Central memory CD8-positive, alpha-beta T cell (primary cell): ENCODE measurements at regions not wholly inside any gene's neighbourhood (a gene's known extent, or its start where the extent isn't known, plus 50 kb on each side); places are given as distances from the start of the nearest gene placed in this dataset.

Experiments
- ATAC-seq: fragments of 150-1000 bp; cut with Tn5 transposase; replicated peaks from 2 replicates; pipeline ENCODE4 v1.10.0; 2022; ENCODE audit warnings: mild to moderate bottlenecking, moderate FRiP score, moderate number of reproducible peaks; ENCODE audit not compliant: poor library complexity, severe bottlenecking; ENCODE audit errors: extremely low read depth
- DNase-seq, 2 donors: peaks; one replicate each; pipeline ENCODE4 v3.0.0; 2021; ENCODE audit warnings: low spot score in 2 of 2
- H3K27ac Mint-ChIP-seq: one replicate; pipeline ENCODE4 v1.8.0; 2022; ENCODE audit warnings: low read depth, mild to moderate bottlenecking, moderate library complexity, mixed read lengths
- H3K27me3 Mint-ChIP-seq: one replicate; pipeline ENCODE4 v1.8.0; 2022; ENCODE audit warnings: mixed read lengths
- H3K36me3 Mint-ChIP-seq: one replicate; pipeline ENCODE4 v1.8.0; 2022; ENCODE audit warnings: mild to moderate bottlenecking, moderate library complexity, mixed read lengths; ENCODE audit not compliant: insufficient read depth
- H3K4me1 Mint-ChIP-seq: one replicate; pipeline ENCODE4 v1.8.0; 2022; ENCODE audit warnings: mixed read lengths
- H3K4me3 Mint-ChIP-seq: one replicate; pipeline ENCODE4 v1.8.0; 2022; ENCODE audit warnings: mild to moderate bottlenecking, moderate library complexity, mixed read lengths
- H3K9me3 Mint-ChIP-seq: one replicate; pipeline ENCODE4 v1.8.0; 2022; ENCODE audit warnings: mixed read lengths

DNA sequence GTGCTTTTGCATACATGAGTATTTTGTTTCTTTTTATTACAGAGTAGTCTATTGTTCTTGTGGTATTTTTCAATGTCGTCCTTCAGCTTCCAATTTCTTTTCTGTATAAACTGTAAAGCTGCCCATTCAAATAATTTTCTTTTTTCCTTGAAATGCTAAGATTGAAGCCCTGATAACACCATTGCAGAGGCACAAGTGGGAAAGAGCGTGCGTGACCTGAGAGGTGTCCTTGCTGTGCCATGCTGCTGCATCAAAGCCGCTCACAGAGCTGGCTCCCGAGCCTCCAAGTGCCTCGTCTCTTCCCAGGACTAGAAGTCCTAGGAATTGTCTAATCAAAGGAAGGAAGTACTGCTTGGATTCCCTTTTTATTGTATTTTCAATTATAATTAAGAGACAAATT is 101.9 kb upstream of the PFN2 start:
- H3K4me3 Mint-ChIP-seq, result no peak overlapping the region
- H3K36me3 Mint-ChIP-seq, result no peaks in the 10 kb centered on the region
- H3K27me3 Mint-ChIP-seq, result peaks cover 60% of the 10 kb centered on the region
- DNase-seq, result no peak
- no peaks in the 10 kb centered on the region for H3K4me1 Mint-ChIP-seq
- no peaks in the 10 kb centered on the region for H3K9me3 Mint-ChIP-seq
- no peak for ATAC-seq
- no peak overlapping the region for H3K27ac Mint-ChIP-seq

DNA sequence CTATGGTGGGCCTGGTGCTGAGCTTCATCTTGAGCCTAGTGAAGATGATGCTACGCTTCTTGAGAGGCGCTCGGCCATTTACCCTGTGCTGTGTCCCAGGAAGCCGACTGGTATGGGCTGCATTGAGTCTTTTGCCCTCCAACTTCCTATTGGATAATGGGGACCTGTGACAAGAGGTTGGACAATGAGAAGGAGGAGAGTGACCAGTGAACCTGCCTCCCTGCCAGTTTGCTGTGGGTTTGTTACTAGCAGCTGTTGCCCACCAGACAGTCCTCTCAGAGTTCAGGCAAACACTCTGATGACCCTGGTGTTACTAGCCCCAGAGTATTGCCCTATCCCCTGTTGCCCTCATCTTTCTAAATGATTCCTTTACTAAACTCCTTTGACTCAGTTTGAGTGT is 99.6 kb upstream of the PFN2 start:
- H3K9me3 Mint-ChIP-seq, result no peaks in the 10 kb centered on the region
- H3K4me1 Mint-ChIP-seq, result no peaks in the 10 kb centered on the region
- no peaks in the 10 kb centered on the region for H3K36me3 Mint-ChIP-seq
- no peak for DNase-seq
- no peak overlapping the region for H3K4me3 Mint-ChIP-seq
- peaks cover 69% of the 10 kb centered on the region for H3K27me3 Mint-ChIP-seq
- ATAC-seq, result no peak
- H3K27ac Mint-ChIP-seq, result no peak overlapping the region

DNA sequence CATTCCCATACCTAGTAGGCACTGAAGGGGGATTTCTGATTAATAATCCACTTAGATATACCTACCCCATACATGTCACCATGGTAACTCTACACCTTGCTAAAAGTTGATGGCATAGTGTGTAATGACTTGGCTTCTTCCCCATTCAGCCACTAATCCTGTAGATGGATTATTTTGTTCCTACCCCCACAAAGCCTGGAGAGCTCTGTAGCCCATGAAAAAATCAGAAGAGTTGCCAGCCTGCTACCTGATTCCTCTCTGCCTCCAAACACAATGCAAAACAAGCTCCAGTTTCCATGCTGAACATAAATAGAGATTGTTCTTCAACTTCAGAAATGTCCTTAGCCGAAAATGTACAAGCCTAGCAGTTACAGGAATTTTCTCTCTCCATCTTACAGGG is 98.9 kb upstream of the PFN2 start:
- no peaks in the 10 kb centered on the region for H3K9me3 Mint-ChIP-seq
- H3K4me3 Mint-ChIP-seq, result no peak overlapping the region
- no peak for ATAC-seq
- no peak for DNase-seq
- H3K27ac Mint-ChIP-seq, result no peak overlapping the region
- H3K36me3 Mint-ChIP-seq, result no peaks in the 10 kb centered on the region
- H3K4me1 Mint-ChIP-seq, result no peaks in the 10 kb centered on the region
- peaks cover 69% of the 10 kb centered on the region for H3K27me3 Mint-ChIP-seq

DNA sequence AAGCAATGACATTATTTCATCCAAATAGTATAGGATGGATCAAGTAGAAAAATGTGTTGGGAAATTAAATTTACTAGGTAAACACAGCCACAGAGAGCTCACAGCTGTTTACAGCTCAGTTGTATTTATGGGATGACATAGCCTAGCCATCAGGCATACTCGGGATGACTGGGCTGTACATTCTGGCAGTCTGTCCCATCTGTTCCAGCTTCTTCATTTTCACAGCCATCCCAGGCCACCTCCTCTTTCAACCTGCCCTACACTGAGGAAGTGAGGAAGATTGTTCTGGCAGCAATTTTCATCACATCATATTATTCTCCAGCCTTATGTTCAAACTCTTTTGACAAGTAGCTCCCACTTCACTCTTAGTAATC is 98.4 kb upstream of the PFN2 start:
- Mint-ChIP-seq H3K27me3 (peaks cover 66% of the 10 kb centered on the region), H3K9me3 (no peaks in the 10 kb centered on the region), H3K4me1 (no peaks in the 10 kb centered on the region), H3K27ac (no peak overlapping the region), H3K4me3 (no peak overlapping the region), H3K36me3 (no peaks in the 10 kb centered on the region)
- DNase-seq, result no peak
- ATAC-seq, result no peak

DNA sequence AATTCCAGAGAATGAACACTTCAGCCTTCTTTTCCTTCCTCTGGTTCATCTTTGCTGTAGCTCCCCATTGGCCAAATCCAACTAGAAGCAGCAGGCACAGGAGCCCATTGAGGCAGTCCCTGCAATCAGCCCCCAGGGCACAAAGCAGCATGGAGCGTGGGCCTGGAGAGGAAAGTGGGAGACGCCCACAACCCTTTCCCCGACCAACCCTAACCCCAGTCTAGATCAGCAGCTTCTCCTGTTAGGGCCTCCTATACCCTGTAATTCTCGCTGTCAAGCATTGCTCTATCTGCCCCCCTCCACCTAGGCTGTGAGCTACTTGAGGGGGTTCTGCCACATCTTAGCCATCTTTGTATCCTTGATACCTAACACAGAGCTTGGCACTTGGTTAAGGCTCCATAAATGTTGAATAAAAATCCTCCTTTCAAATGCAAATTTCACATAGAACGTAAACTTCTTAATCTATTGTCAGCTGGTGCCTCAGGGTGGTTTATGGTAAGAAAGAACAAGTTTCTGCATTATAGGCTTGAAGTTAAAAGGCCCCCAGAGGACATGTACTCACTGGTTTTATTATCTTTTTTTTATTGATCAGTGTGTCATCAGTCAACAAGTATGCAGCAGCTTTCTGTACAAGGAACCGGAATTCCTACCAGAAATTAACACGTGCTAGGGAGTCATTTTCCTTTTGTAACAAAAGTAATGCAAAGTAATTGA is 97.9 kb upstream of the PFN2 start:
- H3K9me3 Mint-ChIP-seq, result no peaks in the 10 kb centered on the region
- H3K4me3 Mint-ChIP-seq, result no peak overlapping the region
- H3K36me3 Mint-ChIP-seq, result no peaks in the 10 kb centered on the region
- DNase-seq (no peak), ATAC-seq (no peak)
- H3K27me3 Mint-ChIP-seq, result peaks cover 60% of the 10 kb centered on the region
- no peaks in the 10 kb centered on the region for H3K4me1 Mint-ChIP-seq
- no peak overlapping the region for H3K27ac Mint-ChIP-seq

DNA sequence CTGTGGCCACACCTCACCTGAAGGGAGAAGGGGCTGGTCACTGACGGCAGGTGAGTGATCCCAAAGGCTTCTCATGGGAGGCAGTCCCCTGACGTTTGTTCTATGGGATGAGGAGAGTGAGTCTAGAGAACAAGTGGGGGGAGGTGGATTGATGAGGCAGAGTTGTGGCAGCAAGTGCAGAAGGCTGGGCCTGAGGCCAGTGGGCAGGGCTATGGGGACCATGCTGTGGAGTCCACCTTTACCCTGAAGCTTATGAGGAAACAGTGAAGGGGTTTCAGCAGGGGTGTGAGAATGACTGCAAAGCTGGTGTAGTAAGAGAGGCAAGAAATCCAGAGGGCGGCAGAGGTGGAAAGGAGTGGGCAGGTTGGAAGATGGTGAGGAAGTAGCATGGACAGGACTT is 96.9 kb upstream of the PFN2 start:
- H3K36me3 Mint-ChIP-seq, result no peaks in the 10 kb centered on the region
- H3K9me3 Mint-ChIP-seq, result no peaks in the 10 kb centered on the region
- ATAC-seq, result no peak
- H3K27ac Mint-ChIP-seq, result no peak overlapping the region
- H3K4me1 Mint-ChIP-seq, result no peaks in the 10 kb centered on the region
- DNase-seq, result no peak
- H3K4me3 Mint-ChIP-seq, result no peak overlapping the region
- peaks cover 50% of the 10 kb centered on the region for H3K27me3 Mint-ChIP-seq

DNA sequence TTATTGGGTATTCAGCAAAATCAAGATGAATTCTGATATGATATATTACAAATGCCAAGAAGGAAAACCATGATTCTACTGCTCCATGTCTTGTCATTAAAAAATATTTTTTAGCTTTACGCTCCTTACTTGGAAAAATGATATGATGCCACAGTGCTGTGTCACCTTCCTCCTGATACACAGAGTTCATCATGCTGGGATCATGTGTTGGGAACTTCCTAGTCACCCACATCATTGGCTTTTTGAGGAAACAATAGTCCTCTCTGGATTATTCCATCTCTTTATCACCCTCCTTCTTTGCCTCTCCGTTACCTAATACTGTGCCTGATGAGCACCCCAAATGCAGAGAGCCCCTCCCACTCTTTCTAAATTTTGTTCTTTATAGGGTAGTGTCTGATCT is 94.3 kb upstream of the PFN2 start:
- peaks cover 49% of the 10 kb centered on the region for H3K27me3 Mint-ChIP-seq
- H3K9me3 Mint-ChIP-seq, result no peaks in the 10 kb centered on the region
- ATAC-seq (no peak), DNase-seq (no peak)
- H3K27ac Mint-ChIP-seq, result no peak overlapping the region
- no peaks in the 10 kb centered on the region for H3K4me1 Mint-ChIP-seq
- no peak overlapping the region for H3K4me3 Mint-ChIP-seq
- no peaks in the 10 kb centered on the region for H3K36me3 Mint-ChIP-seq

DNA sequence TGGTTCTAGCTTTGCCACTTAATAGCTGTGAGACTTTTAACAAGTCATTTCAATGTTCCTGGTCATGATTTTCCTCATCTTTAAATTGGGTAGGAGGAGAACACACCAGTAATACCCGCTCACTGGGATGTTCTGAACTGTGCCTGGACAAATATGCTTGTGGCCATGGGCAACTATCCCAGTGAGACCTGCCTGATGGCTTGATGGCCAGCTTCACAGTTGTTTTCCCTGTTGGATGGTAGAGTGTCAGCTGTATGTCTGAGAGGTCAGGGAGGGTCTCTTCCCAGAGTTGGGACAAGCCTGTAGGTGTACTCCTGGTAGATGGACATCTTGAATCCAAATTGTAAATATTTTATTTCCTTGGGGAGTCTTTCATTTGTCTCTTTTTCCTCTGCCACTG is 92.5 kb upstream of the PFN2 start:
- Mint-ChIP-seq H3K9me3 (no peaks in the 10 kb centered on the region), H3K27ac (no peak overlapping the region), H3K36me3 (no peaks in the 10 kb centered on the region), H3K27me3 (peaks cover 38% of the 10 kb centered on the region), H3K4me3 (no peak overlapping the region), H3K4me1 (no peaks in the 10 kb centered on the region)
- ATAC-seq, result no peak
- no peak for DNase-seq

DNA sequence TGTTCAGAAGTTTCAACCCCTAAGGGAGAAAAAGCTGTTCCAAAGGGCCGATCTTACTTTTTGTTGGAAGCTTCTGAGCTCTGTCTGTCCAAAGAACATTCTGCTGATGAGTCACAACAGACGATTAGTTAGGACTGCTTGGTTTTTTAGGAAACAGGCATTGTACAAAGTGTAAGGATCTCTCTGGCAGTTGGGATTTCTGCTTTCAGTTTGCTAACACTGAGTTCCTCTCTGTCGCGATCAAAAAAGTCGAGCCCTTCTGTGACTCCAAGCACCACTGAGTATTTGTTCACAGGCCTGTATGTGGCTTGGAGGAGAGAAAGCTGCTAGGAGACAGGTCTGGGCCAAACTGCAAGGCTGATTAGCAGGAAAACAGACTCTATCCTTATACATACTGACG is 91.8 kb upstream of the PFN2 start:
- H3K36me3 Mint-ChIP-seq, result no peaks in the 10 kb centered on the region
- H3K27ac Mint-ChIP-seq, result no peak overlapping the region
- H3K4me3 Mint-ChIP-seq, result no peak overlapping the region
- H3K27me3 Mint-ChIP-seq, result peaks cover 38% of the 10 kb centered on the region
- DNase-seq, result no peak
- H3K9me3 Mint-ChIP-seq, result no peaks in the 10 kb centered on the region
- no peak for ATAC-seq
- no peaks in the 10 kb centered on the region for H3K4me1 Mint-ChIP-seq

DNA sequence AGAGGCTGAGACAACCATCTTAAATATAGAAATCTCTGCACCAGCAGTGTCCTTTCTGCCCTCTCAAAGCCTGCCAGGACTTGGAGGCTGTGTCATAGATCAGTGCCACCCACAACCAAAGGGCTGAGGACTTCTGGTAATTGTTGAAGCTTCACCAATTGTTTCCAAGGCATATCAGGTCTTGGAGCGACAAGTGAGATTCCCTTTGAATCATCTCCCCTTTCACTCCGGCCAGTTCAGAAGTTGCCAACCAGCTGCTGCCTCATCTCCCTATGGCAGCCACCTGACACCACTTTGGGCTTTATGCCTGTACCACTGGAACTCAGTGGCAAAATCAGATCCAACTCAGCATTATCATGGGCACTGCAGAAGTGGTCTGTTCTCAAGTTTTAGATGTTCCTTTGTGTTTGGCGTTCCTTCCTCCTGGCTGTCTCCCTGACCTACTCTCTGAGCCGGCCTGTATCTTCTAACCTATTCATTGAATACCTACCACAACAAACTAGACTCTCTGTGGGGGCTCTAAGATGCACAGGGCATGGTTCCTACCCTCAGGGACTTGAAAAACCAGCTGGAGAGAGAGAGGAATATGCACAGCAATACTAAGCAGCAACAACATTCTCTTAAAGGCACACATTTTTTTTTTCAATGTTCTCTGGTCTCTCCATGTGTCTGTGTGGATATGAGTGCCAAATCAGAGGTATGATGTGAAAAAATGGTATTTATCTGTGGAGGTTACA is 90.8 kb upstream of the PFN2 start:
- Mint-ChIP-seq H3K4me3 (no peak overlapping the region), H3K9me3 (no peaks in the 10 kb centered on the region), H3K27ac (no peak overlapping the region), H3K36me3 (no peaks in the 10 kb centered on the region), H3K4me1 (no peaks in the 10 kb centered on the region), H3K27me3 (peaks cover 40% of the 10 kb centered on the region)
- ATAC-seq (no peak), DNase-seq (no peak)

DNA sequence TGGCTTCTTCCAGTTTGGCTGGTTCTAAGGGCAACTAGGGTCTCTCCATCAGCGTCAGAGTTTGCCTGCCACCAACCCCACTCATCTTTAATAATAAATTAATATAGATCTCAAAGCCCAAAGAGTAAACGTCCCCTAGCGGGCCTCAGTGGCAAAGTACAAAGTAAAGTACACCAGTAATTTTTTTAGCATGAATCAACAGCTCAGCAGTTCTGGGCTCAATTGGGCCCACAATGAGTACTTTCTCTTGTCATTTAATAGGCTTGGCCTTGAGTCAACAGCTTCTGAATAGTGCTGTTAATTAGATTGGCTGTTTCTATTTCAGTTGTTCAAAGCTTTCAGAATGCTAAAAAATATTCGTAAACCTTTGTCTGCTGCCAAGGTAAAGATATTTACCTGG is 89.0 kb upstream of the PFN2 start:
- Mint-ChIP-seq H3K27ac (no peak overlapping the region), H3K27me3 (peaks cover 57% of the 10 kb centered on the region), H3K36me3 (no peaks in the 10 kb centered on the region), H3K9me3 (no peaks in the 10 kb centered on the region), H3K4me1 (no peaks in the 10 kb centered on the region), H3K4me3 (no peak overlapping the region)
- DNase-seq, result no peak
- no peak for ATAC-seq

DNA sequence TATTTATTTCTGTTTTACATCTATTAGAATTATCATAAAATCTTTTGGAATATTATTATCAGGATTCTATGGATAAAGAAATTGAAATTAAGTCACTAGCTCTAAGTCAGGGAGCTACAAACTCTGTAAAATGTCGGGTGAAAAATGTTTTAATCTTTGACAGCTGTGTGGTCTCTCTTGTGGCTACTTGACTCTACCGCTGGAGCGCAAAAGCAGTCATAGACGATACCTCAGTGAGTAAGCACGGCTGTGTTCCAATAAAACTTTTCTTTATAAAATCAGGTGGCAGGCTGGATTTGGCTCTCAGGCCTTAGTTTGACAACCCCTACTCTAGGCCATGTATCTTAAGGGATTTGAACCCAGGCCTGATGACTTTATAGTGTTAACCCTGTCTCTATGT is 88.5 kb upstream of the PFN2 start:
- peaks cover 62% of the 10 kb centered on the region for H3K27me3 Mint-ChIP-seq
- no peaks in the 10 kb centered on the region for H3K4me1 Mint-ChIP-seq
- ATAC-seq (no peak), DNase-seq (no peak)
- H3K36me3 Mint-ChIP-seq, result no peaks in the 10 kb centered on the region
- H3K27ac Mint-ChIP-seq, result no peak overlapping the region
- H3K9me3 Mint-ChIP-seq, result no peaks in the 10 kb centered on the region
- no peak overlapping the region for H3K4me3 Mint-ChIP-seq

DNA sequence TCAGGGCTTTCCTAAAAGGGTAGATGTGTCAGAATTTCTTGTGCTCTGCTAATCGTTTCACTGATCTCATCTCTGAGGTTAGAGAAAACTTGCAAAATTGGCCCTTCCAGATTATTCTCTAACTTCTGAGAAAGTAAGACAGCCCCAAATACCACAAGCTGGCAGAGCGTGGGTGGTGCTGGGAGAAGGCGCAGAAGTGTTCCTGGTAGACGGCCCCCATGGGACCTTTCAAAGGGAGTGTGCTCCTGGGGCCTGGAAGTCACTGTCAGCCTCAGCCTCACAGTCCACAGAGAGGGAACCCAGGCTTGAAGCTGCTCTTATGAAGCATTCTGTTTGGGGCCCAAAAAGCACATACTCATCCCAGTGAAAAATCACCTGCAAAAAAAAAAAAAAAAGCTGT is 86.5 kb upstream of the PFN2 start:
- Mint-ChIP-seq H3K4me1 (no peaks in the 10 kb centered on the region), H3K9me3 (no peaks in the 10 kb centered on the region), H3K36me3 (no peaks in the 10 kb centered on the region), H3K27me3 (peaks cover 78% of the 10 kb centered on the region), H3K4me3 (no peak overlapping the region), H3K27ac (no peak overlapping the region)
- DNase-seq (no peak), ATAC-seq (no peak)
